HFFc6 (cell line): ENCODE measurements at regions not wholly inside any gene's neighbourhood (a gene's known extent, or its start where the extent isn't known, plus 50 kb on each side); places are given as distances from the start of the nearest gene placed in this dataset.
"Not testable (repeated sequence)": the region's sequence is repeated elsewhere in the genome, so short reads cannot be mapped to it uniquely, and the experiment has no call there.

ENCODE experiments used
- DNase-seq: peaks from one replicate; pipeline ENCODE4 v3.0.0-alpha.2; 2018
- H3K27ac Mint-ChIP-seq: 2 replicates; pipeline ENCODE4 v1.8.0; 2020; ENCODE audit warnings: mild to moderate bottlenecking, mixed read lengths
- H3K27me3 Mint-ChIP-seq: 2 replicates; pipeline ENCODE4 v1.8.0; 2021; ENCODE audit warnings: mild to moderate bottlenecking, moderate library complexity, mixed read lengths; ENCODE audit not compliant: insufficient read depth
- H3K36me3 Mint-ChIP-seq: 2 replicates; pipeline ENCODE4 v1.8.0; 2021; ENCODE audit warnings: low read depth, mixed read lengths
- H3K4me1 Mint-ChIP-seq: 2 replicates; pipeline ENCODE4 v1.8.0; 2020; ENCODE audit warnings: low read depth, mixed read lengths
- H3K4me3 Mint-ChIP-seq: 2 replicates; pipeline ENCODE4 v1.8.0; 2020; ENCODE audit warnings: mild to moderate bottlenecking, moderate library complexity, mixed read lengths
- H3K9me3 Mint-ChIP-seq: 2 replicates; pipeline ENCODE4 v1.8.0; 2020; ENCODE audit warnings: mild to moderate bottlenecking, mixed read lengths
- TF ChIP-seq, protein P1 (sequence below): fragments of 200-600 bp; sonication (generic); IDR thresholded peaks from 2 replicates; pipeline ENCODE4 v1.5.0; 2021; ENCODE audit warnings: antibody characterized with exemption, mild to moderate bottlenecking

DNA sequence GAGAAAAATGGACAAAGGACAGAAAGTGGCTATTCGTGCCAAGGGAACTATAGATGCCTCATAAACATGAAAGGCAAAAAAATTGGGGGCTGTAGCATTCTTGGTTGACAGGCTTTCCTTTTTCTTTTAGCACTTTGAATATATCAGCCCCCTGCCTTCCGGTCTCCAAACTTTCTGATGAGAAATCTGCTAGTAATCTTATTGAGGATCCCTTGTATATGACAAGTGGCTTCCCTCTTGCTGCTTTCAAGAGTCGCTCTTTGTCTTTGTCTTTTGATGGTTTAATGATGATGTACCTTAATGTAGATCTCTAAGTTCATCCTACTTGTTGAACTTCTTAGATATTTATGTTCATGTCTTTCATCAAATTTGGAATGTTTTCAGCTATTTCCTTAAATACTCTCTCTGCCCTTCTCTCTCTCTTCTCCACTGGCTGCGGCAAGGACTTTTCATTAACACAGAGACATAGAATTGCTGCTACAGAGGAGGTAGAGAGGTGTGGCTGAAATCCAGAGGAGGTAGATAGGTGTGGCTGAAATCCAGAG lies 59.4 kb upstream of the EPHB3 start:
- TF ChIP-seq, protein P1, sequence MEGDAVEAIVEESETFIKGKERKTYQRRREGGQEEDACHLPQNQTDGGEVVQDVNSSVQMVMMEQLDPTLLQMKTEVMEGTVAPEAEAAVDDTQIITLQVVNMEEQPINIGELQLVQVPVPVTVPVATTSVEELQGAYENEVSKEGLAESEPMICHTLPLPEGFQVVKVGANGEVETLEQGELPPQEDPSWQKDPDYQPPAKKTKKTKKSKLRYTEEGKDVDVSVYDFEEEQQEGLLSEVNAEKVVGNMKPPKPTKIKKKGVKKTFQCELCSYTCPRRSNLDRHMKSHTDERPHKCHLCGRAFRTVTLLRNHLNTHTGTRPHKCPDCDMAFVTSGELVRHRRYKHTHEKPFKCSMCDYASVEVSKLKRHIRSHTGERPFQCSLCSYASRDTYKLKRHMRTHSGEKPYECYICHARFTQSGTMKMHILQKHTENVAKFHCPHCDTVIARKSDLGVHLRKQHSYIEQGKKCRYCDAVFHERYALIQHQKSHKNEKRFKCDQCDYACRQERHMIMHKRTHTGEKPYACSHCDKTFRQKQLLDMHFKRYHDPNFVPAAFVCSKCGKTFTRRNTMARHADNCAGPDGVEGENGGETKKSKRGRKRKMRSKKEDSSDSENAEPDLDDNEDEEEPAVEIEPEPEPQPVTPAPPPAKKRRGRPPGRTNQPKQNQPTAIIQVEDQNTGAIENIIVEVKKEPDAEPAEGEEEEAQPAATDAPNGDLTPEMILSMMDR: no peak
- H3K27me3 Mint-ChIP-seq: peaks cover 42% of the 10 kb centered on the region
- H3K4me1 Mint-ChIP-seq: peaks cover 32% of the 10 kb centered on the region
- DNase-seq: no peak
- no peak overlapping the region for H3K27ac Mint-ChIP-seq
- peaks cover 8% of the 10 kb centered on the region for H3K9me3 Mint-ChIP-seq
- H3K36me3 Mint-ChIP-seq: peaks cover 5% of the 10 kb centered on the region
- no peak overlapping the region for H3K4me3 Mint-ChIP-seq

DNA sequence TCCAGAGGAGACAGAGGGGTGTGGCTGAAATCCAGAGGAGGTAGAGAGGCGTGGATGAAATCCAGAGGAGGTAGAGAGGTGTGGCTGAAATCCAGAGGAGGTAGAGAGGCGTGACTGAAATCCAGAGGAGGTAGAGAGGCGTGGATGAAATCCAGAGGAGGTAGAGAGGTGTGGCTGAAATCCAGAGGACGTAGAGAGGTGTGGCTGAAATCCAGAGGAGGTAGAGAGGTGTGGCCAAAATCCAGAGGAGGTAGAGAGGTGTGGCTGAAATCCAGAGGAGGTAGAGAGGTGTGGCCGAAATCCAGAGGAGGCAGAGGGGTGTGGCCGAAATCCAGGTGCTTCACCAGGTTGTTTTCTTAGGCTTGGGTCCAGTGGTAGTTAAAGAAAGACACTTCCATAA lies 58.7 kb upstream of the EPHB3 start:
- Mint-ChIP-seq H3K27me3 (peaks cover 42% of the 10 kb centered on the region), H3K4me1 (peaks cover 30% of the 10 kb centered on the region)
- H3K36me3 Mint-ChIP-seq, DNase-seq, H3K4me3 Mint-ChIP-seq, H3K9me3 Mint-ChIP-seq, H3K27ac Mint-ChIP-seq: not testable (repeated sequence)

DNA sequence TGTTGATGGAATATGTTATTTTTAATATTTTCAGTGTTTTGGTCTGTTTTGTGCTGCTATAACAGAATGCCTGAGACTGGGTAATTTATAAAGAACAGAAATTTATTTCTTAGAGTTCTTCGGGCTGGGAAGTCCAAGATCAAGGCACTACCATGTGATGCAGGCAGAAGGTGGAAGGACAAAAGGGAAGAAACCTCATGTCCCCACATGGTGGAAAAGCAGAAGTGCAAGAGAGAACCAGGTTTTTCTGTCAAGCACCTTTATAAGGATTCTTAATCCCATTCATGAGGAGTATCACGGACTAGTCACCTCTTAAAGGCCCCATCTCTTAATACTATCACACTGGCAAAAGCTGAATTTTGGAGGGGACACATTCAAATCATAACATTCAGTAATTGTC lies 57.9 kb upstream of the EPHB3 start:
- Mint-ChIP-seq H3K9me3 (peaks cover 8% of the 10 kb centered on the region), H3K27ac (no peak overlapping the region), H3K4me1 (peaks cover 25% of the 10 kb centered on the region), H3K4me3 (no peak overlapping the region), H3K27me3 (peaks cover 43% of the 10 kb centered on the region), H3K36me3 (peaks cover 5% of the 10 kb centered on the region)
- TF ChIP-seq, protein P1: no peak
- no peak for DNase-seq

DNA sequence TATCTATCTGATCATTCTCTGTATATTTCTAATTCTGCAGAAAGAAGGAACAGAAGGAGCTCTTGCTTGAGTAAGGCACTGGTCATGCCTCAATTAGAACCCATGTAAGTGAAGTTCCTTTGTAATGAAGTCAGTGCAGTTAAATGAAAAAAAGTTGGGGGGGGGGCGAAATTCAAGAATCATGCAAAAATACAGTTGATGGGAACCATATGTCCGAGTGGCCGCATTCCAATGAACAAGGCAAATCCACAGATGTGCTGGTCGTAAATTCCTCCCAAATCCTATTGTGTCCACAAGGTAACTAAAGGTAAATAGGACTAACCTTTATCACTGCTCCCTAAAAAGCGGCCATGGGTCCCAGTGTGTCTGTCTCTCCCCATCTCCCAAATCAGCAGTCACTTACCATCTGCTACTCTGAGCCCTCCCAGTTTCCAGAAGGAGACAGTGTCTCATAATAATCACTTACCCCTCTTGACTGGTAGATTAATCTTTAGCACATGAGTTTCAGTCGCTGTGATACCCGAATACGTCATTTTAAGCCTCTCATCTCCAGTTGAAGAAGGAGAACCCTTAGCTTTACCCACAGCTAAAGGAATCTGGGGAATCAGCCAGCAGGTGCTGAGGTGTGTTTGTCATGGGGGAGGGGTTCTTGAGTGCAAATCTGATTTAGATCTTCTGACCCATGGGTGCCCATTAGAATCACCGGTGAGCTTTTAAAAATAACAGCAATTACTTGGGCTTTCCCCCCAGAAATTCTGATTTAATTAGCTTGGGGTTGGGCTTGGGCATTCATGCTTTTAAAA lies 56.3 kb upstream of the EPHB3 start:
- no peak overlapping the region for H3K27ac Mint-ChIP-seq
- H3K27me3 Mint-ChIP-seq: peaks cover 35% of the 10 kb centered on the region
- no peak overlapping the region for H3K4me3 Mint-ChIP-seq
- TF ChIP-seq, protein P1: no peak
- H3K4me1 Mint-ChIP-seq: peaks cover 25% of the 10 kb centered on the region
- peaks cover 8% of the 10 kb centered on the region for H3K9me3 Mint-ChIP-seq
- H3K36me3 Mint-ChIP-seq: peaks cover 5% of the 10 kb centered on the region
- no peak for DNase-seq

DNA sequence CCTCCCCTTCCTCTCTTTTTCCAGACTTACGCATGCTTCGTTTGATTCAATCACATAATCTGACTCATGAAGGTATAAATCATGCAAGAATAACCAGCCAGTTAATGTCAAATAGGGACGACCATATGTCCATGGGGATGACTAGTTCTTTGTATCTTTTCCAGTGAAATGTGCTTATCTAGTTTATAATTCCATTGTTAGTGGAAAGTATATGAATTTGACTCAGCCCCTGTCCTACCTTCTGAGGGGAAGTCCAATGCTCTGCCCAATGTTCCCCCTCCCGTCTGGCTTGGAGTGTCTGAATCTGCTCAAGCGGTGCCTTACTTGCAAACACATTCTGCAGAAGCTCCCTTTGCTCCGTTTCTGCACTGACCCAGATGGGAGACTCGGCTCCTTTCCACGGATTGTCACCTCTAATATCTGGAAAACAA lies 55.0 kb upstream of the EPHB3 start:
- TF ChIP-seq, protein P1: no peak
- DNase-seq: no peak
- Mint-ChIP-seq H3K36me3 (peaks cover 5% of the 10 kb centered on the region), H3K27me3 (peaks cover 34% of the 10 kb centered on the region), H3K9me3 (peaks cover 8% of the 10 kb centered on the region), H3K4me3 (no peak overlapping the region), H3K4me1 (peaks cover 25% of the 10 kb centered on the region), H3K27ac (no peak overlapping the region)

DNA sequence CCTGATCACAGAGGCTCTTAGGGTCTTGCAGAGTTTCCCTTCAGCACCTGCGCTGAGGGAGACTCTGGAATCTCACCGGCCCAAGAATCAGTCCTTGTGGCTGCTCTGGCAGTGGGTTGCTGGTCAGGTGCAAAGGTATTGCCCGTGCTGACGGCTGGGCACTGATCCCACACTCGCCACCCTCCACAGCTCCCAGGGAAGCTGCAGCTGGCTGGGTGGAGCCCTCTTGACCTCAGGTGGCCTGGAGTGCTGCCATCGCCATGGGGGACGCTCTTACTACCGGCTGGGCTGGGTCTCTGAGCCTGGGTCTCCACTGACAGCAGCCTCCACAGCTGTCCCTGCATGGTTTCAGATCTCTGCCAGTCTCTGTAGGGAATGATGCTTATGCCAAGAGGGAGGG lies 52.6 kb upstream of the EPHB3 start:
- Mint-ChIP-seq H3K36me3 (no peaks in the 10 kb centered on the region), H3K9me3 (peaks cover 4% of the 10 kb centered on the region; the same call in 1 of the 2 replicates), H3K27ac (no peak overlapping the region), H3K4me1 (peaks cover 27% of the 10 kb centered on the region), H3K27me3 (peaks cover 47% of the 10 kb centered on the region), H3K4me3 (no peak overlapping the region)
- TF ChIP-seq, protein P1: no peak
- DNase-seq: no peak
